ENCODE measurements at regions not wholly inside any gene's neighbourhood (a gene's known extent, or its start where the extent isn't known, plus 50 kb on each side); places are given as distances from the start of the nearest gene placed in this dataset.

DNA sequence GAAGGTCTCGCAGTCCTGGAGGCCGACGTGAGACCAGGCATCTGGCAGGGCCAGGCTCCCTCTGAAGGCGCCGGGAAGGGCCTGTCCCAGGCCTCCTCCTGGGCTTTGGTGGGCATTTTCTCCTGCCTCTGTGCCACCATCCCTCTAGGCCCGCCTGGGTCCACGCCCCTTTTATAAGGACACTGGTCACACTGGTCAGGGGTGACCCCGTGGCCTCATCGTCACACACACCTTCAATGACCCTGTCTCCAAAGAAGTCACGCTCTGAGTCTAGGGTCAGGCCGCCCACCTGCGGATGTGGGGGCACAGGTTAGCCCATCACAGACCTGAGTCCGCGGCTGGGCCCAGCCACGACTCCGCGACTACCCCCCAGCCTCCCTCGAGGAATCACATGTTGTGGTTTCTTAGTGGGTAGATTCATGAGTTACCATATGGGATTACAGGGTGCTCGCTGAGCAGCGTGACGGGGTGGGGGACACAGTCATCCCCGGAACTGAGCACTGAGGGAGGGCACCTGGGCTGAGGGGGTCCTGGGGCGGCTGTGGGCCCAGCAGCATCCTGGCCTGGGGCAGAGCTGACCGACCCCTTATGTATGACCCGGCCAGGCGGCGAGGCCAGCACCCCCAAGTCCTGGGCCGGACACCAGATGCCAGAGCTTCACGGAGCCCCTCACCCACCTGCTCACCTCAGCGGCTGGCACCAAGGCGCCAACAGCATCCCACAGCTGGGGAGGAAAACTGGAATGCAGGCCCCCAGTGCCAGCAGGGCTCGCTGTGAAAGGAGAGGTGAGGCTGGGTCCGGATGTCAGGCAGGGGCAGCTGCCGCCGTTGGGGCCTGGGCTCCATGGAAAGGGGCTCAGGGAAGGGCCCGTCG, 115.9 kb downstream of the DLL1 start:
- Histone ChIP-seq H3K9ac (ENCODE audit: low read length) (no peak overlapping the region), H4K20me1 (ENCODE audit: low read depth, low read length) (no peaks in the 10 kb centered on the region), H2AFZ (ENCODE audit: low read depth, low read length, severe bottlenecking) (no peak overlapping the region), H3F3A (ENCODE audit: insufficient read depth) (no peaks in the 10 kb centered on the region), H3K79me2 (ENCODE audit: insufficient read depth, low read length) (no peaks in the 10 kb centered on the region), H3K4me2 (ENCODE audit: low read depth, low read length, poor library complexity, severe bottlenecking) (no peak overlapping the region), H3K4me3 (ENCODE audit: insufficient read depth, low read length, poor library complexity, severe bottlenecking) (no peak overlapping the region), H3K9me2 (replicated peaks; ENCODE audit: insufficient read depth, low read length) (no peaks in the 10 kb centered on the region), H3K27me3 (ENCODE audit: low read length) (no peaks in the 10 kb centered on the region), H3K36me3 (ENCODE audit: low read length) (no peaks in the 10 kb centered on the region), H3K9me3 (ENCODE audit: insufficient read depth, low read length) (peaks cover 9% of the 10 kb centered on the region; the same call in 1 of the 2 replicates), H3K27ac (ENCODE audit: low read depth, low read length) (no peak overlapping the region)
- TF ChIP-seq, protein P1, sequence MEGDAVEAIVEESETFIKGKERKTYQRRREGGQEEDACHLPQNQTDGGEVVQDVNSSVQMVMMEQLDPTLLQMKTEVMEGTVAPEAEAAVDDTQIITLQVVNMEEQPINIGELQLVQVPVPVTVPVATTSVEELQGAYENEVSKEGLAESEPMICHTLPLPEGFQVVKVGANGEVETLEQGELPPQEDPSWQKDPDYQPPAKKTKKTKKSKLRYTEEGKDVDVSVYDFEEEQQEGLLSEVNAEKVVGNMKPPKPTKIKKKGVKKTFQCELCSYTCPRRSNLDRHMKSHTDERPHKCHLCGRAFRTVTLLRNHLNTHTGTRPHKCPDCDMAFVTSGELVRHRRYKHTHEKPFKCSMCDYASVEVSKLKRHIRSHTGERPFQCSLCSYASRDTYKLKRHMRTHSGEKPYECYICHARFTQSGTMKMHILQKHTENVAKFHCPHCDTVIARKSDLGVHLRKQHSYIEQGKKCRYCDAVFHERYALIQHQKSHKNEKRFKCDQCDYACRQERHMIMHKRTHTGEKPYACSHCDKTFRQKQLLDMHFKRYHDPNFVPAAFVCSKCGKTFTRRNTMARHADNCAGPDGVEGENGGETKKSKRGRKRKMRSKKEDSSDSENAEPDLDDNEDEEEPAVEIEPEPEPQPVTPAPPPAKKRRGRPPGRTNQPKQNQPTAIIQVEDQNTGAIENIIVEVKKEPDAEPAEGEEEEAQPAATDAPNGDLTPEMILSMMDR (IDR thresholded peaks at IDR 0.05; ENCODE audit: insufficient read depth, low read length, poor library complexity, severe bottlenecking) = no peak
- TF ChIP-seq EZH2phosphoT487 (conservative IDR thresholded peaks at IDR 0.05; ENCODE audit: low read length) = no peak

DNA sequence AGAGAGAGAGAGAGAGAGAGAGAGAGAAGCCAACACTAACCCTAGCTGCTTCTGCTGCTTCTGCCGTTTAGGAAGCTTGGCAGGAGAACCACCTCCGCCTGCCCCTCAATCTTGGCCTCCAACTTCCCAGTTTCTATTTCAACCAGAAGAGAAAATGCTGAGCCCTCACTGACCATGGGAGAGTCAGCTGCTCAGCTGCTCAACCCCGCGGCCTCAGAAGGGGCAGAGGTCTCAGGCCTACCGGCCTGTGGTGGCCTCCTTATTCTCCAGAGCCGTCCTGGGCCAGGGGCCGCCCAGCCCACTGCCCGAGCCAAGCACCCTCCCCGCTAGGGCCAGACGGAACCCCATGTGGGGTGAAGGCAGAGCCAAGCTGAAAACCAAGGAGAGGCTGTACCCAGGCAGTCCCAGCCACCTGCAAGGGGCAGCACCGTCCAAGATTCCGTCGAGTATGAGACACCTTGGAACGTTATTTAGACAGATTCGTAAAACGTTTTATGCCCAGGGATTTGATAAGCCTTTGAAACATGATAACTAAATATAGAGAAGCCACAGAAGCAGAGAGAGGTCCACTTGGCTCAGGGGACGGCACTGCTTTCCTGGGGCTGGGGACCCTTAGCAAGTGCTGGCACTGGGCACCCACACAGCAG, 116.6 kb downstream of the DLL1 start:
- Histone ChIP-seq H3K4me2 (ENCODE audit: low read depth, low read length, poor library complexity, severe bottlenecking) (no peak overlapping the region), H4K20me1 (ENCODE audit: low read depth, low read length) (no peaks in the 10 kb centered on the region), H3K9me2 (replicated peaks; ENCODE audit: insufficient read depth, low read length) (no peaks in the 10 kb centered on the region), H3K36me3 (ENCODE audit: low read length) (no peaks in the 10 kb centered on the region), H3K27ac (ENCODE audit: low read depth, low read length) (no peak overlapping the region), H3K79me2 (ENCODE audit: insufficient read depth, low read length) (no peaks in the 10 kb centered on the region), H3K9me3 (ENCODE audit: insufficient read depth, low read length) (peaks cover 16% of the 10 kb centered on the region; the same call in 1 of the 2 replicates), H3K4me3 (ENCODE audit: insufficient read depth, low read length, poor library complexity, severe bottlenecking) (no peak overlapping the region), H2AFZ (ENCODE audit: low read depth, low read length, severe bottlenecking) (no peak overlapping the region), H3K9ac (ENCODE audit: low read length) (no peak overlapping the region), H3F3A (ENCODE audit: insufficient read depth) (no peaks in the 10 kb centered on the region), H3K27me3 (ENCODE audit: low read length) (no peaks in the 10 kb centered on the region)
- TF ChIP-seq, protein P1 (IDR thresholded peaks at IDR 0.05; ENCODE audit: insufficient read depth, low read length, poor library complexity, severe bottlenecking) = no peak
- no peak for TF ChIP-seq EZH2phosphoT487 (conservative IDR thresholded peaks at IDR 0.05; ENCODE audit: low read length)

DNA sequence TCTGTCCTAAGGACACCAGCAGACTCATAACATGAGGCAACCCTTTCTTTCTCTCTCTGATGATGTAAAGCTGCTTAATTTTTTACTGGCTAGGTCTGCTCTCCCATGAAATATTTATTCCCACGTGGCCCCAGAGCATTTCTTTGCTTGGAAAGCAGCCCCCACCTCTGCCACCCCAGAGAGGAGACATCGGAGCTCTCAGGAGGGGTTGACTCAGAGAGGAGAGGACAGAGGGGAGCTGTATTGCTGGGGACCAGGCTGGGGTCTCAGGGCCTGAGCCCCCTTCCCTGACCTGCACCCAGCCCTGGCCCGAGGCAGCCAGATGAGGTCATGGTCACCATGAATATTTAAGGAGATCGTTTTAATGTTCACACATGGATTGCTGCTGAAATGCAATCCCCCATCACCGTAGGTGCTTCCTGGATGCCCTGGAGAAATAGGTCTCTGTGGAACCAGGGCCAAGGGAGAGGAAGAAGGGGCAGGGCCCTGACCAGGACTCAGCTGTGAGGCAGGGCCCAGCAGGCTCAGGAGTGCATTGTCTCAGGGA, 117.5 kb downstream of the DLL1 start:
- Histone ChIP-seq H3K79me2 (ENCODE audit: insufficient read depth, low read length) (no peaks in the 10 kb centered on the region), H3K4me2 (ENCODE audit: low read depth, low read length, poor library complexity, severe bottlenecking) (no peak overlapping the region), H3K4me3 (ENCODE audit: insufficient read depth, low read length, poor library complexity, severe bottlenecking) (no peak overlapping the region), H3K9me3 (ENCODE audit: insufficient read depth, low read length) (peaks cover 25% of the 10 kb centered on the region; the same call in 1 of the 2 replicates), H3K9me2 (replicated peaks; ENCODE audit: insufficient read depth, low read length) (no peaks in the 10 kb centered on the region), H3F3A (ENCODE audit: insufficient read depth) (no peaks in the 10 kb centered on the region), H3K9ac (ENCODE audit: low read length) (no peak overlapping the region), H4K20me1 (ENCODE audit: low read depth, low read length) (no peaks in the 10 kb centered on the region), H3K27me3 (ENCODE audit: low read length) (no peaks in the 10 kb centered on the region), H3K27ac (ENCODE audit: low read depth, low read length) (no peak overlapping the region), H3K36me3 (ENCODE audit: low read length) (no peaks in the 10 kb centered on the region), H2AFZ (ENCODE audit: low read depth, low read length, severe bottlenecking) (no peak overlapping the region)
- TF ChIP-seq, protein P1 (IDR thresholded peaks at IDR 0.05; ENCODE audit: insufficient read depth, low read length, poor library complexity, severe bottlenecking) = no peak
- no peak for TF ChIP-seq EZH2phosphoT487 (conservative IDR thresholded peaks at IDR 0.05; ENCODE audit: low read length)

All from SU-DHL-6 (cell line).